Ectodermal cell (in vitro differentiated cells): ENCODE measurements at regions not wholly inside any gene's neighbourhood (a gene's known extent, or its start where the extent isn't known, plus 50 kb on each side); places are given as distances from the start of the nearest gene placed in this dataset.
"Not testable (repeated sequence)": the region's sequence is repeated elsewhere in the genome, so short reads cannot be mapped to it uniquely, and the experiment has no call there.

Experiments
- H3K27ac ChIP-seq: 2 replicates; pipeline ENCODE4 v1.7.0; 2013; ENCODE audit warnings: mild to moderate bottlenecking, low read depth, low read length; ENCODE audit not compliant: insufficient read depth, poor library complexity, severe bottlenecking
- H3K27me3 ChIP-seq: 2 replicates; pipeline ENCODE4 v1.7.0; 2013; ENCODE audit warnings: mild to moderate bottlenecking, low read length; ENCODE audit not compliant: insufficient read depth, control insufficient read depth, poor library complexity, severe bottlenecking
- H3K36me3 ChIP-seq: one replicate; pipeline ENCODE4 v1.7.0; 2013; ENCODE audit warnings: low read length; ENCODE audit not compliant: control insufficient read depth, insufficient read depth
- H3K4me1 ChIP-seq: one replicate; pipeline ENCODE4 v1.7.0; 2013; ENCODE audit warnings: low read length; ENCODE audit not compliant: control insufficient read depth, insufficient read depth
- H3K4me3 ChIP-seq: 2 replicates; pipeline ENCODE4 v1.7.0; 2013; ENCODE audit warnings: low read depth, low read length, control low read depth; ENCODE audit not compliant: insufficient read depth
- H3K9me3 ChIP-seq: 2 replicates; pipeline ENCODE4 v1.7.0; 2013; ENCODE audit warnings: mild to moderate bottlenecking, low read length, moderate library complexity; ENCODE audit not compliant: control insufficient read depth
- WGBS, 2 experiments: methylation state at CpG; one replicate each; pipeline ENCODE4 v1.1.7; 2013; ENCODE audit warnings: missing lambda C conversion rate in 2 of 2; 5-methylcytosine and 5-hydroxymethylcytosine counted together

GRCh38 chr13:88817560-88817959 lies 1146.4 kb downstream of the SLITRK5 start:
- H3K4me3 ChIP-seq = no peak overlapping the region
- H3K27me3 ChIP-seq = no peaks in the 10 kb centered on the region

GRCh38 chr13:88823114-88823513 lies 1151.9 kb downstream of the SLITRK5 start:
- Histone ChIP-seq H3K27ac (no peak overlapping the region), H3K4me3 (no peak overlapping the region), H3K9me3 (no peaks in the 10 kb centered on the region), H3K4me1 (no peaks in the 10 kb centered on the region), H3K36me3 (no peaks in the 10 kb centered on the region), H3K27me3 (no peaks in the 10 kb centered on the region)
- WGBS, 2 experiments = 96 to 98% methylated on average over 2 of the region's 2 CpGs

More at GRCh38 chr13:88817560-88817959, 1146.4 kb downstream of the SLITRK5 start:
- H3K27ac ChIP-seq = no peak overlapping the region
- H3K4me1 ChIP-seq = no peaks in the 10 kb centered on the region
- 100% methylated on average over 2 of the region's 2 CpGs; no CpG with 5 or more reads in 1 of the 2 experiments for WGBS, 2 experiments
- no peaks in the 10 kb centered on the region for H3K9me3 ChIP-seq
- no peaks in the 10 kb centered on the region for H3K36me3 ChIP-seq

GRCh38 chr13:88824218-88824617 lies 1153.0 kb downstream of the SLITRK5 start:
- Histone ChIP-seq H3K4me1 (no peaks in the 10 kb centered on the region), H3K27ac (no peak overlapping the region), H3K4me3 (no peak overlapping the region), H3K9me3 (no peaks in the 10 kb centered on the region), H3K36me3 (no peaks in the 10 kb centered on the region), H3K27me3 (no peaks in the 10 kb centered on the region)
- 91 to 94% methylated on average over 4 of the region's 4 CpGs for WGBS, 2 experiments

GRCh38 chr13:88840085-88840484 lies 1168.9 kb downstream of the SLITRK5 start:
- Histone ChIP-seq H3K4me3 (no peak overlapping the region), H3K9me3 (no peaks in the 10 kb centered on the region), H3K27ac (no peak overlapping the region), H3K27me3 (no peaks in the 10 kb centered on the region), H3K36me3 (no peaks in the 10 kb centered on the region), H3K4me1 (no peaks in the 10 kb centered on the region)
- 90 to 94% methylated on average over 3 of the region's 3 CpGs for WGBS, 2 experiments

GRCh38 chr13:88852293-88852692 lies 1181.1 kb downstream of the SLITRK5 start:
- 95% methylated on average over 3 to 6 of the region's 6 CpGs for WGBS, 2 experiments

GRCh38 chr13:88857256-88857655 lies 1186.1 kb downstream of the SLITRK5 start:
- Histone ChIP-seq H3K27me3 (no peaks in the 10 kb centered on the region), H3K36me3 (no peaks in the 10 kb centered on the region), H3K27ac (no peak overlapping the region), H3K4me1 (no peaks in the 10 kb centered on the region), H3K9me3 (no peaks in the 10 kb centered on the region), H3K4me3 (no peak overlapping the region)
- 100% methylated on average over 1 of the region's 1 CpG for WGBS, 2 experiments

More at GRCh38 chr13:88852293-88852692, 1181.1 kb downstream of the SLITRK5 start:
- not testable (repeated sequence) for H3K27ac ChIP-seq, H3K27me3 ChIP-seq, H3K4me1 ChIP-seq, H3K4me3 ChIP-seq, H3K9me3 ChIP-seq, H3K36me3 ChIP-seq

- no peaks in the 10 kb centered on the region for H3K9me3 ChIP-seq
- no peak overlapping the region for H3K4me3 ChIP-seq
- no peaks in the 10 kb centered on the region for H3K27me3 ChIP-seq
- H3K36me3 ChIP-seq = no peaks in the 10 kb centered on the region
- H3K27ac ChIP-seq = no peak overlapping the region
- WGBS, 2 experiments = 92 to 100% methylated on average over 2 of the region's 2 CpGs
- H3K4me1 ChIP-seq = no peaks in the 10 kb centered on the region
Observed at GRCh38 chr13:88862095-88862620, 1191.0 kb downstream of the SLITRK5 start.

- no peak overlapping the region for H3K27ac ChIP-seq
- no peak overlapping the region for H3K4me3 ChIP-seq
- H3K9me3 ChIP-seq = no peaks in the 10 kb centered on the region
- H3K27me3 ChIP-seq = no peaks in the 10 kb centered on the region
- H3K36me3 ChIP-seq = no peaks in the 10 kb centered on the region
- no peaks in the 10 kb centered on the region for H3K4me1 ChIP-seq
- 93 to 99% methylated on average over 4 of the region's 4 CpGs for WGBS, 2 experiments
Observed at GRCh38 chr13:88863116-88863515, 1191.9 kb downstream of the SLITRK5 start.

- H3K36me3 ChIP-seq = no peaks in the 10 kb centered on the region
- H3K27ac ChIP-seq = no peak overlapping the region
- H3K4me1 ChIP-seq = no peaks in the 10 kb centered on the region
- WGBS, 2 experiments = 92 to 94% methylated on average over 4 of the region's 5 CpGs
- H3K27me3 ChIP-seq = no peaks in the 10 kb centered on the region
- no peaks in the 10 kb centered on the region for H3K9me3 ChIP-seq
- no peak overlapping the region for H3K4me3 ChIP-seq
Observed at GRCh38 chr13:88866195-88866594, 1195.0 kb downstream of the SLITRK5 start.

GRCh38 chr13:88883741-88884140 lies 1212.6 kb downstream of the SLITRK5 start:
- Histone ChIP-seq H3K27me3 (no peaks in the 10 kb centered on the region), H3K36me3 (no peaks in the 10 kb centered on the region), H3K9me3 (no peaks in the 10 kb centered on the region), H3K4me3 (no peak overlapping the region), H3K27ac (no peak overlapping the region), H3K4me1 (no peaks in the 10 kb centered on the region)
